Liver (tissue), 3 donors: ENCODE measurements at regions not wholly inside any gene's neighbourhood (a gene's known extent, or its start where the extent isn't known, plus 50 kb on each side); places are given as distances from the start of the nearest gene placed in this dataset.

Experiments
- GABPA ChIP-seq, 2 donors: IDR thresholded peaks in 1 of 2; conservative IDR thresholded peaks in 1 of 2; 2 replicates each; pipeline ENCODE4 v1.6.1; 2016; ENCODE audit warnings: antibody characterized with exemption in 2 of 2, mild to moderate bottlenecking in 1 of 2, moderate library complexity in 1 of 2
- SP1 ChIP-seq: IDR thresholded peaks from 2 replicates; pipeline ENCODE4 v1.6.1; 2018; ENCODE audit warnings: antibody characterized with exemption, mild to moderate bottlenecking
- TF ChIP-seq, protein P1 (sequence below): IDR thresholded peaks from 2 replicates; pipeline ENCODE4 v1.6.1; 2016; ENCODE audit warnings: antibody characterized with exemption
- TF ChIP-seq, protein P2 (sequence below): IDR thresholded peaks from 2 replicates; pipeline ENCODE4 v1.6.1; 2016; ENCODE audit warnings: antibody characterized with exemption
- TF ChIP-seq, protein P3 (sequence below): fragments of 150-350 bp; IDR thresholded peaks from 2 replicates; pipeline ENCODE4 v1.5.1; 2017; ENCODE audit warnings: improper control_type of control experiment, low read depth, low read length; ENCODE audit not compliant: missing input control
- donor health status: healthy.
- donor health status: healthy.

DNA sequence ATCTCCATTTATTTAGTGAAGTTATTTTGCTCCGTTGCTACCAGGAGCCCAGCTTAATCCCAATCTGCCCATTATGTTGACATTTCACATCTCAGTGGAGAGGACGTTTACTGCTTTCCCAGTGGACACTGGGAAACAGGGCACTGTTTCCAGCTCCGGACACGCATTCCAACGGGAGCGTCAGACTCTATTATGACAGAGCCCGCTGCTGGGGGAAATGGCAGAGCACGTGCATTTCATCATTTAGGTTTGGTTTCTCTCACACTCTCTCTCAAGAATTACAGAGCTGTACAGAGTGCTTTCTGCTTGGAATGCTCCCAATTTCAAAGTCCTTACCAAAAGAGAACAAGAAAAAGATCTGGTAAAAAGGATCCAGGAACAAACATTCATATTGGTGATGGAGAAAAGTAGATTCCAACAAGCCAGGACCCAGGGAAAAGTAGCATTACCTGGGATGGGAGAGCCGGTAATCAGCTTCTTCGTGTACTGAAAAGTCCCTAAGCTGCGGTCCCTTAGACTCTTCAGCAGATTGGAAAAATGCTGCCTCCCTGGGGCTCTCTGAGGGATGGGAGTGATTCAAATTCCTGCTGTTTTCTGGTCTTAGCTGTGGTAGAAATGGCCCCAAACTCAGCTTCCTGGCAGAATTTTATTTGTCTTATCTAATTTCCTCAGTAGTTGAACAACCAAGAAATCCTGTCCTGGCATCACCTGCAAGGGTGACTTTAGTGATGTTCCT is 136.0 kb upstream of the THBS1 start:
- TF ChIP-seq GABPA (IDR thresholded peaks at IDR 0.05 in 1 of 2, conservative IDR thresholded peaks at IDR 0.05 in 1 of 2) (no peak), SP1 (no peak)
- TF ChIP-seq, protein P1, sequence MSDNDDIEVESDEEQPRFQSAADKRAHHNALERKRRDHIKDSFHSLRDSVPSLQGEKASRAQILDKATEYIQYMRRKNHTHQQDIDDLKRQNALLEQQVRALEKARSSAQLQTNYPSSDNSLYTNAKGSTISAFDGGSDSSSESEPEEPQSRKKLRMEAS, result no peak
- TF ChIP-seq, protein P2, sequence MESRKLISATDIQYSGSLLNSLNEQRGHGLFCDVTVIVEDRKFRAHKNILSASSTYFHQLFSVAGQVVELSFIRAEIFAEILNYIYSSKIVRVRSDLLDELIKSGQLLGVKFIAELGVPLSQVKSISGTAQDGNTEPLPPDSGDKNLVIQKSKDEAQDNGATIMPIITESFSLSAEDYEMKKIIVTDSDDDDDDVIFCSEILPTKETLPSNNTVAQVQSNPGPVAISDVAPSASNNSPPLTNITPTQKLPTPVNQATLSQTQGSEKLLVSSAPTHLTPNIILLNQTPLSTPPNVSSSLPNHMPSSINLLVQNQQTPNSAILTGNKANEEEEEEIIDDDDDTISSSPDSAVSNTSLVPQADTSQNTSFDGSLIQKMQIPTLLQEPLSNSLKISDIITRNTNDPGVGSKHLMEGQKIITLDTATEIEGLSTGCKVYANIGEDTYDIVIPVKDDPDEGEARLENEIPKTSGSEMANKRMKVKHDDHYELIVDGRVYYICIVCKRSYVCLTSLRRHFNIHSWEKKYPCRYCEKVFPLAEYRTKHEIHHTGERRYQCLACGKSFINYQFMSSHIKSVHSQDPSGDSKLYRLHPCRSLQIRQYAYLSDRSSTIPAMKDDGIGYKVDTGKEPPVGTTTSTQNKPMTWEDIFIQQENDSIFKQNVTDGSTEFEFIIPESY, result no peak
- TF ChIP-seq, protein P3, sequence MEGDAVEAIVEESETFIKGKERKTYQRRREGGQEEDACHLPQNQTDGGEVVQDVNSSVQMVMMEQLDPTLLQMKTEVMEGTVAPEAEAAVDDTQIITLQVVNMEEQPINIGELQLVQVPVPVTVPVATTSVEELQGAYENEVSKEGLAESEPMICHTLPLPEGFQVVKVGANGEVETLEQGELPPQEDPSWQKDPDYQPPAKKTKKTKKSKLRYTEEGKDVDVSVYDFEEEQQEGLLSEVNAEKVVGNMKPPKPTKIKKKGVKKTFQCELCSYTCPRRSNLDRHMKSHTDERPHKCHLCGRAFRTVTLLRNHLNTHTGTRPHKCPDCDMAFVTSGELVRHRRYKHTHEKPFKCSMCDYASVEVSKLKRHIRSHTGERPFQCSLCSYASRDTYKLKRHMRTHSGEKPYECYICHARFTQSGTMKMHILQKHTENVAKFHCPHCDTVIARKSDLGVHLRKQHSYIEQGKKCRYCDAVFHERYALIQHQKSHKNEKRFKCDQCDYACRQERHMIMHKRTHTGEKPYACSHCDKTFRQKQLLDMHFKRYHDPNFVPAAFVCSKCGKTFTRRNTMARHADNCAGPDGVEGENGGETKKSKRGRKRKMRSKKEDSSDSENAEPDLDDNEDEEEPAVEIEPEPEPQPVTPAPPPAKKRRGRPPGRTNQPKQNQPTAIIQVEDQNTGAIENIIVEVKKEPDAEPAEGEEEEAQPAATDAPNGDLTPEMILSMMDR, result no peak
